GM21423 (cell line): ENCODE measurements at regions not wholly inside any gene's neighbourhood (a gene's known extent, or its start where the extent isn't known, plus 50 kb on each side); places are given as distances from the start of the nearest gene placed in this dataset.
A peak's percentile ranks its signal among the peaks of the same experiment; 100 is the strongest.

Experiments
- ATAC-seq: cut with Tn5 transposase; IDR thresholded peaks from one replicate; pipeline ENCODE4 v1.9.1; 2021; ENCODE audit warnings: mild to moderate bottlenecking, moderate library complexity; ENCODE audit not compliant: unreplicated experiment

GRCh38 chr15:87805117-87805820 is 451.3 kb downstream of the NTRK3 start:
- no peak for ATAC-seq

DNA sequence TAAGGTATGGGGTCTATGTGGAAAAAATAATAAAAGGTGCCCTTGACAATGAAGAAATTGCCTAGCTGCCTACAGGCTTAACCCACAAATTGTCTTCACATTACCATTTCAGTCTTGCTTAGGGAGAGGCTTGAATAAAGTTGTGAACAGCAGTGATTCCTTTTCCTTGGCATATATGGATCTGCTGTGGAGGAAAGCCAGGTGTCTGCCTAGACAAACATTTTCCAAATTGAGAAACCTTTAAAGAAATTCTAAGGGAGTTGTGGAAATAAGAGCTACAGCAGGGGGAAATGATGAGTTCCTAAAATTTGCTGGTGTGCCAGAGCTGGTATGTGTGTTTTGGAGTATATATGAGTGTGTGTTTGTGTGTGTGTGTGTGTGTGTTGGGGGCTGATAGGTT is 452.1 kb downstream of the NTRK3 start:
- ATAC-seq: no peak

DNA sequence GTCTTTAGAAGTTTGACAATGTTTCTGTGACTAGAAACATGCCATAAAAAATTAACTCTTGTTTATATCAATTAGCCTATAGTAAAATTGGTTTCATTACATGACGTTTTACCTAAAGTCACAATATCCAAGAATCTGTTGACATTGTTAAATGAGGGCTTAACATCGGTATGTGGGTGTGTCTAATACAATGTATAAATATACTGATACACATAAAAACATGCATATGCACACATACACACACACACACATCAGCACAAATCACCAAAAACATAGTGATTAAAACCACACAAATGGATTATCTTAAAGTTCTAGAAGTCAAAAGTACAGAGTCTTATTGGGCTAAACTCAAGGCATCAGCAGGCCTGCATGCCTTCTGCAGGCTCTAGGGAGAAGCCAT is 456.7 kb downstream of the NTRK3 start:
- ATAC-seq: no peak

GRCh38 chr15:87799428-87799827 is 457.1 kb downstream of the NTRK3 start:
- no peak for ATAC-seq

DNA sequence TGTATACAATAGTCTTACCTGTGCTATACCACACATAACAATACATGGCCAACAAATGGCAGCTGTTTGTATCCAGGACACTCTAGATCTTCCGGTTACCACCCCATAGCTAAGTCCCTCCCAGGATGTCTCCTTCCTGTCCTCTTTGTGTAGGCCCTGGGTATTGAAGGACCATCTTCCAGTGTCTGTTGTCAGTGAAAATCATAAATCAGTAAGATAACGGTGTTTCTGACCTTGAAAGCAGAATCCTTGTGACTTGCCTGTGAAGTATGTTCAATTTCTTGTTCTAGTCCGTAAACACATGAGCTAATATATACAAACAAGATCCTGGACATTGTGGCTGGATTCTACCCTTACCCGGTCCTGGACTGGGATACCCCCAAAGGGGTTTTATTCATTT is 462.8 kb downstream of the NTRK3 start:
- no peak for ATAC-seq

- no peak for ATAC-seq
Measured at GRCh38 chr15:87792250-87793040, 464.1 kb downstream of the NTRK3 start.

GRCh38 chr15:87781959-87782625 is 474.4 kb downstream of the NTRK3 start:
- no peak for ATAC-seq

- no peak for ATAC-seq
Measured at GRCh38 chr15:87779746-87780145, 476.8 kb downstream of the NTRK3 start.

- no peak for ATAC-seq
Measured at GRCh38 chr15:87778358-87778757, 478.2 kb downstream of the NTRK3 start.

DNA sequence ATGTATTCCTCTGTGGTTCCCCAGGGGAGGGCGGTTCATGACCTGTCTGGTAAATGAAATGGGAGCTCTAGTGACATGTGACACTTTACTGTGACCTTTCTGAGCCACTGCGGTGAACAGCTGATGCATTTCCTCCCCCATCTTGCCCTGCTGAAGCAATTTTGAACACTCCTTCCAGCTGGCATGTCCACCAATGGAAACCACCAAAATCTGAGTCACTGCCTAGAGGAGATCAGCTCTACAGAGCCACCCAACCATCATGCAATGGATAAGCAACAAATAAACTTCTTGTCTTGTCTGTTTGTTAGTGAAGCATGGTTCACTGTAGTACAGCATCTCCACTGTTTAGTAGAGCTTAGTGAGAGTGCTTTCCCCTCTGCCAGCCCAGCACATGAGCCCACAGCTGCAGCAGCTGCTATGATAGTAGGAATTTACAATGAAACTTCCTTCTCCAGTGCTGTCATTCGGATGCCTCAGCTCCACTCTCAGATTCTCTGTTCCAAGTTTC is 479.4 kb downstream of the NTRK3 start:
- no peak for ATAC-seq

GRCh38 chr15:87767516-87767915 is 489.0 kb downstream of the NTRK3 start:
- no peak for ATAC-seq

DNA sequence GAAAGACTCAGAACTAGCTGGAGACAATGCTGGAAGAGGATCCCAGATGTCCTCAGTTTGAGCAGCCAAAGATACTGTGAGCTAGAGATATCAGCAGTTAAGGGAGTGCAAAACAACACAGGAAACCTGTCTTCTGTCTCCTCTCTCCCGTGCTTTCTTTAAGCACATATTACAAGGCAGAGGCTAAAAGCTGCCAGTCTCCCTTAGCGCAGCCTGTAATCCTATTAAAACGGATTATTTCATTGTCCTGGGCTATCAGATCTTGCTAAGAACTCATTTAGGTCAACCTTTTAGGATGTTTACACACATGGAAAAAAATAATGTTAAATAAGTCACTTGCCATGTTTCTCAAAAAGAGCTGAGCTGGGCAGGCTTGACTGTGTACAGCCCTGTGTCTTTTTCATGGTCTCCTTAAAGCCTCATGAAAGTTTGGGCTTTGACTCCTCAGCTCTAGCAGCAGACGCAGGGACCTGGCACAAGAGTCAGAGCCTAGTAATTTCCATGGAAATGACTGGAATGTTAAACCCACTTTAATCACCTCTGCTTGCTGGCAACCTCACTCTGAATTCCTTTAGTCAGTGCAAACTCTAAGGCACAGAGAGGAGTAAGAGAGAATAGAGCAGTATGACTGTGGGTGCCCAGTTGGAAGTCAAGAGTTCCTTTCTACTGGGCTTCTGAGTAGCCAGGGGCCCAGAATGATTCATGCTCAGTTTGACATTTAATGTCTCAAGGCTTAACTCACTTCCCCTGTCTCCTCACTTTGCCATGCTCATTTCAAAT is 491.9 kb downstream of the NTRK3 start:
- no peak for ATAC-seq

DNA sequence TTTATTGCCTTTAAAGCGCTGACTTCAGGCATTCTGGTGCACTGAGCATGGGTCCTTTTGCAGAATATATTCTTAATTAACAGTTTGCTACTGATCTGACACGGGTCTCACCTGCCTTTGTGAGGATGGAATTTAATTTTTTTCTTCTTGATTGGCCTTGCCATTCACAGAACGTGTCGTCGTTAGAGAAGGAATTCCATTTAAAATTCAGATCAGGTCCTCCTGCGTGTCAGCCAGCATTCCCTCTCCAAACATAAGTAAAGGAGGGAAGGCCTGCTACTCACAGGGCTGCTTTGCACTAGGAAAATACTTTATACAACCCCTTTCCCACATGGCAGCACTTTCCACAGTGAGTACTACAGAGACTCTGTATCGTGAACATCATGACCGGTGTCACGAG is 492.7 kb downstream of the NTRK3 start:
- no peak for ATAC-seq

DNA sequence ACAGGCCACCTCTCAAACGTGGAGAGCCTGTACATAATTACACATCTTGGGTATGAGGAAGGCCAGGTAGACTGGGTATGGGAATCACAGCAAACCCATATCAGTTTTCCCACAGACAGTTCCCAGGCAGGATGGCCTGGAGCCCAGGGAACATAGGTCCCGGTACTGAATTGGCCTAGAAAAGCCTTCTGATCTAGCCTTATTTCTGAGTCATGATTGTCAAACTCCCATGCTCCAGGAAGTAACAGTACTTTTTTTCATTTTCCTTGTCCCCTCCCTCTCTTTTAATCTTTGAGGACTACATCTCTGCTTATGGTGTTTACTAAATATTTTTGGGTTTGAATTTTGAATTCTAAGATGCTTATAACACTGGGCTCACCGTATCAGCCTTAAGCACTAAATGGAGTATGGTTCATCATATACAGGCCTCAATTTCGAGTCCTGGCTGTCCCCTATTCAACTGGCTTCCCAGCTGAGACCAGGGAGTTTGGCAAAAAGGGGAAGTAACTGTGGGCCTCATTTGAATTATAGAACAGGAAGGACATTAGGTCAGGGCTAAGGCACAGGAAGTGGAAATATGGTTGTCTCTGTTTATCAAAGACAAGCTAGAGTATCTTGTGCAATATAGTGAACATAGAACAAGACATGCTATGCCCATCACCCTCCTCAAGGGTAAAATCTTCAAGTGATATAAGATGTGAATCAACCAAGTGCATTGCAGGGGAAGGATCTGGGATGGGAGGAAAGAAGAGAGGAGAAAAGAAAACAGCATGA is 494.6 kb downstream of the NTRK3 start:
- peak; percentile 62 for ATAC-seq

DNA sequence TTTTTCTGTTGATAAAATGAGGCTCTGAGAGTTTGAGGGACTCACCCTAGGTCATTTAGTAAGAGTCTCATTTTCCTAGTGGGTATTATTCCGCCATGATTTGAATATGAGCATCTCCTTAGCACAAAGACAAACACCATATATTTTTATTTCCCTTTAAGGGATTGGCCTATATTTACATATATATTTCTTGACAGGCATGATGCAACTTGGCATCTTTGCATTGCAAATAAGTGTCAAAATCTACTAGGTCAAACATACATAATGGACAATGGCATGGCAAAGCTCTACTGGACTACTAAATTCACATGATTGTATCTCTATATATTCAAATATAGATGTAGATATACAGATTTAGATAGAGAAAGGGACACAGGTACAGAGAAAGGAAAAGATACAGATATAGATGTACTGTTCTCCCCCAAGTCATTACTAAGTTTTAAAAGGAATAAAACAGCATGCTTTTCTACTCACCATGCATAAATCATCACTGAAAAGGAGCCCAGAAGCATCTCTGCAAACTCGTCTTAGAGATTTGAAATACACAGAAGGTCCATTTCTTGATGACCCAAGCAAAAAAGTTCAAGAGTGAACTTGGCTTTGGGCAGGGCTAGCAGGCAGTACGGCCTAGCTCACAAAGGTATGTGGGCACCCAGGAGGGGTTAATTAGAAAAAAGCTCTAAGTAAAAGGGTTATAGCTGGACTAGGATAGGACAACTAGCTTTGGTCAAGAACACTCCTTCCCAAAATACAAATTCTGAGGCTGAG is 495.8 kb downstream of the NTRK3 start:
- ATAC-seq: no peak

- ATAC-seq: no peak
Measured at GRCh38 chr15:87758794-87759418, 497.6 kb downstream of the NTRK3 start.

DNA sequence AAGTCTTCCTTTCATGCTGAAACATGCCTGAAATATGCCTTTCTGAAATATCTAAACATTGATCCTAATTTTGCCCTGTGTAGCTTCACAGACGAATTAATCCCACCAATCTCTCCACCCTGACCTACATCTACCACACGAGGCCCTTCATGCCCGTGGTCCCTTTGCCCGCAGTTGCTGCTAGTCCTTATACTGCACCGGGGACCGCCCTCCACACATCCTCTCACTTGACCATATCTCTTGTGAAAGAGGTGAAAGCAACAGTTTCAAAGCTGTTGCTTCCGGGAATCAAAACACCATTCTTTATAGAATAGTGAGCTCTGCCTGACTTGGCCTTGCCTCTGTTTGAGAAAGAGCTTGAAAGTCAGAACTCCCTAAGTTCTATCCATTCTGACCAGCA is 499.5 kb downstream of the NTRK3 start:
- no peak for ATAC-seq

DNA sequence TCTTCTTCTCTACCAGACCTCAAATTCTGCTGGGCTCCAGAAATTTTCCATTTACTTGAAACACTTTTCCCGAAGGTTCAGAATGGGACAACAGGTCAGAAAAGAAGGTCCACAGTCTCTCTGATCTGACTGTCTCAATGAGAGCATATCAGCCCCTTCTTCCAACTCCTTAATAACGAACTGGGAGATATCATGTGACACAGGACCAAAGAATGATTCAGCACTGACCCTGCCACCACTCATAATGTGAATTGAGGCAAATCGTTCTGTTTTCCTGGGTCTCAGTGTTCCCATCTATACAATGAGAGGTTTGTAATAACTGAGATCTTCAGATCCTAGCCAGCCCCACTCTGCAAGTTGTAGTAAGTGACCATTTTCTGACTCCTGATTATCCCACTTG is 500.5 kb downstream of the NTRK3 start:
- ATAC-seq: no peak

GRCh38 chr15:87755226-87755625 is 501.3 kb downstream of the NTRK3 start:
- ATAC-seq: no peak
